ENCODE measurements at regions not wholly inside any gene's neighbourhood (a gene's known extent, or its start where the extent isn't known, plus 50 kb on each side); places are given as distances from the start of the nearest gene placed in this dataset.

- H3K36me3 ChIP-seq = no peaks in the 10 kb centered on the region
- peaks cover 0 to 11% (median 10%) of the 10 kb centered on the region in 4 donors for H3K9me3 ChIP-seq
- intact Hi-C loops (cut with DNase I) = no loop called here
- 96% methylated on average over 8 of the region's 8 CpGs for whole genome bisulfite sequencing
- H3K27ac ChIP-seq (replicated peaks in 1 of 4) = no peak overlapping the region
- no peaks in the 10 kb centered on the region for H3K27me3 ChIP-seq
- TF ChIP-seq EP300 (IDR thresholded peaks at IDR 0.05) (no peak), POLR2A (IDR thresholded peaks at IDR 0.05; ENCODE audit: low read depth) (no peak), POLR2AphosphoS5 (IDR thresholded peaks at IDR 0.05) (no peak)
- TF ChIP-seq, protein P1, sequence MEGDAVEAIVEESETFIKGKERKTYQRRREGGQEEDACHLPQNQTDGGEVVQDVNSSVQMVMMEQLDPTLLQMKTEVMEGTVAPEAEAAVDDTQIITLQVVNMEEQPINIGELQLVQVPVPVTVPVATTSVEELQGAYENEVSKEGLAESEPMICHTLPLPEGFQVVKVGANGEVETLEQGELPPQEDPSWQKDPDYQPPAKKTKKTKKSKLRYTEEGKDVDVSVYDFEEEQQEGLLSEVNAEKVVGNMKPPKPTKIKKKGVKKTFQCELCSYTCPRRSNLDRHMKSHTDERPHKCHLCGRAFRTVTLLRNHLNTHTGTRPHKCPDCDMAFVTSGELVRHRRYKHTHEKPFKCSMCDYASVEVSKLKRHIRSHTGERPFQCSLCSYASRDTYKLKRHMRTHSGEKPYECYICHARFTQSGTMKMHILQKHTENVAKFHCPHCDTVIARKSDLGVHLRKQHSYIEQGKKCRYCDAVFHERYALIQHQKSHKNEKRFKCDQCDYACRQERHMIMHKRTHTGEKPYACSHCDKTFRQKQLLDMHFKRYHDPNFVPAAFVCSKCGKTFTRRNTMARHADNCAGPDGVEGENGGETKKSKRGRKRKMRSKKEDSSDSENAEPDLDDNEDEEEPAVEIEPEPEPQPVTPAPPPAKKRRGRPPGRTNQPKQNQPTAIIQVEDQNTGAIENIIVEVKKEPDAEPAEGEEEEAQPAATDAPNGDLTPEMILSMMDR (IDR thresholded peaks at IDR 0.05) = no peak
- no peak for DNase-seq (ENCODE audit: extremely low spot score)
- no peaks in the 10 kb centered on the region for H3K4me1 ChIP-seq
- no peak overlapping the region for H3K4me3 ChIP-seq
Observed at GRCh38 chr20:57921676-57922075, 211.9 kb upstream of the PMEPA1 start.

DNA sequence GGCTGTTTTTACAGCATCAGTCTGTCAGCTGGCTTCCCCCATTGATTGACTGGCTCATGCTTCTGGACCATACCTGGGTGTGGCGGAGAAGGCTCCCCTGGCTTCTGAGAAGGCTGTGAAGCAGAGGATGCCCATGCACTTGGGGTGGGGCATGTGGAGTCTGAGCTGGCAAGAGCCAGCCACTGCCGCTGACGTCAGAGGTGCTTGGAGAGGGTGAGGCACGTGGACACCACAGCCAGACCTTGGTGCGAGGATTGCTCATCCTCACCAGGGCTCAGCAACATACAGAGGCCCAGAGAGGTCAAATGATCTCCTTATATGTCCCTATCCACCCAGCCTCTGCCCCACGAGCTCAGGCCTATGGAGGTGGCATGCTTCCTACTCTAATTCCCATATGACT lies 211.2 kb upstream of the PMEPA1 start:
- peaks cover 0 to 5% (median 4%) of the 10 kb centered on the region in 4 donors for H3K9me3 ChIP-seq
- no peaks in the 10 kb centered on the region for H3K36me3 ChIP-seq
- no peak for DNase-seq (ENCODE audit: extremely low spot score)
- no peak overlapping the region for H3K4me3 ChIP-seq
- WGBS = 95% methylated on average over 6 of the region's 6 CpGs
- TF ChIP-seq POLR2AphosphoS5 (IDR thresholded peaks at IDR 0.05) (no peak), EP300 (IDR thresholded peaks at IDR 0.05) (no peak), POLR2A (IDR thresholded peaks at IDR 0.05; ENCODE audit: low read depth) (no peak)
- TF ChIP-seq, protein P1 (IDR thresholded peaks at IDR 0.05) = no peak
- no peak overlapping the region for H3K27ac ChIP-seq (replicated peaks in 1 of 4)
- H3K4me1 ChIP-seq = no peaks in the 10 kb centered on the region
- no peaks in the 10 kb centered on the region for H3K27me3 ChIP-seq
- intact Hi-C loops (cut with DNase I) = no loop called here

- intact Hi-C loops (cut with DNase I) = no loop called here
- H3K27ac ChIP-seq (replicated peaks in 1 of 4) = no peak overlapping the region
- no peaks in the 10 kb centered on the region for H3K36me3 ChIP-seq
- WGBS = 86% methylated on average over 2 of the region's 3 CpGs
- H3K4me1 ChIP-seq = no peaks in the 10 kb centered on the region
- H3K27me3 ChIP-seq = peaks cover 0 to 2% (median 0%) of the 10 kb centered on the region in 4 donors
- DNase-seq (ENCODE audit: extremely low spot score) = no peak
- TF ChIP-seq EP300 (IDR thresholded peaks at IDR 0.05) (no peak), POLR2AphosphoS5 (IDR thresholded peaks at IDR 0.05) (no peak), POLR2A (IDR thresholded peaks at IDR 0.05; ENCODE audit: low read depth) (no peak)
- TF ChIP-seq, protein P1 (IDR thresholded peaks at IDR 0.05) = no peak
- no peak overlapping the region for H3K4me3 ChIP-seq
- H3K9me3 ChIP-seq = no peaks in the 10 kb centered on the region
Observed at GRCh38 chr20:57919049-57919448, 209.2 kb upstream of the PMEPA1 start.

DNA sequence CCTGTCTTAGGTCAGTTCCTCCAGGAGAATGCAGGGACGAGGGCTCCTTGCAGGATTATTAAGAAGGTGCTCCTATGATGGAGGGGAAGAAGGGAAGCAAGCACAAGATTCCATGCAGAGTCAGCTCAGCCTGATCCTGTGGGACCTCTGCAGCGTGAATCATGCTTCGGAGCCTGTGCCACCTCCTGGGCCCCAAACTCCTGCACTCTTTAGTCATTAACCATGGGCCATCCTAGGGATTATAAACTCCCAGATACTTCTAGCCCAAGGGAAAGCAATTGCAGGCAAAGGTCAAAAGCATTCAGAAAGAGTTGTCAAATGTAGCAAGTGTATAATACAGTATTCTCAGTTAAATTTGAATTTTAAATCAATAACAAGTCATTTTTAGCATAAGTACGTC lies 208.7 kb upstream of the PMEPA1 start:
- intact Hi-C loops (cut with DNase I) = no loop called here
- 94% methylated on average over 4 of the region's 4 CpGs for WGBS

More for the DNA sequence above, 208.7 kb upstream of the PMEPA1 start:
- Histone ChIP-seq H3K36me3 (no peaks in the 10 kb centered on the region), H3K27me3 (peaks cover 0 to 5% (median 0%) of the 10 kb centered on the region in 4 donors), H3K4me1 (no peaks in the 10 kb centered on the region), H3K9me3 (no peaks in the 10 kb centered on the region), H3K27ac (replicated peaks in 1 of 4) (no peak overlapping the region), H3K4me3 (no peak overlapping the region)
- TF ChIP-seq POLR2A (IDR thresholded peaks at IDR 0.05; ENCODE audit: low read depth) = no peak
- TF ChIP-seq EP300 (IDR thresholded peaks at IDR 0.05) = no peak
- TF ChIP-seq POLR2AphosphoS5 (IDR thresholded peaks at IDR 0.05) = no peak
- TF ChIP-seq, protein P1 (IDR thresholded peaks at IDR 0.05) = no peak
- DNase-seq (ENCODE audit: extremely low spot score) = no peak
